Transverse colon (tissue), 4 donors: ENCODE measurements at regions not wholly inside any gene's neighbourhood (a gene's known extent, or its start where the extent isn't known, plus 50 kb on each side); places are given as distances from the start of the nearest gene placed in this dataset.

Source experiments
- CTCF ChIP-seq, 5 experiments: fragments of 200-600 bp in 3 of 5; fragments of 450-650 bp in 2 of 5; sonication (generic) in 3 of 5; IDR thresholded peaks; 1 replicate in 2 of 5; 2 replicates in 3 of 5; pipeline ENCODE4 v1.5.1; 2016 to 2017; ENCODE audit warnings: antibody characterized with exemption in 5 of 5, inconsistent platforms in 3 of 5, mild to moderate bottlenecking in 2 of 5, moderate library complexity in 1 of 5
- EP300 ChIP-seq: sonication (generic); formaldehyde crosslinking; IDR thresholded peaks from one replicate; pipeline ENCODE4 v1.6.1; 2017; ENCODE audit warnings: antibody characterized with exemption, low read depth
- POLR2A ChIP-seq: fragments of 450-650 bp; IDR thresholded peaks from one replicate; pipeline ENCODE4 v1.6.1; 2016; ENCODE audit warnings: antibody characterized with exemption, mild to moderate bottlenecking, moderate library complexity
- POLR2AphosphoS5 ChIP-seq, 3 donors: sonication (generic); formaldehyde crosslinking; IDR thresholded peaks; one replicate each; pipeline ENCODE4 v1.6.1; 2016; ENCODE audit warnings: antibody characterized with exemption in 3 of 3

GRCh38 chr1:194394676-194395075 is 1208.3 kb upstream of the B3GALT2 start:
- TF ChIP-seq CTCF (IDR thresholded peaks at IDR 0.05): no peak
- TF ChIP-seq POLR2A: no peak
- no peak for TF ChIP-seq POLR2AphosphoS5 (IDR thresholded peaks at IDR 0.05)
- TF ChIP-seq EP300: no peak
